ENCODE measurements at regions not wholly inside any gene's neighbourhood (a gene's known extent, or its start where the extent isn't known, plus 50 kb on each side); places are given as distances from the start of the nearest gene placed in this dataset.

DNA sequence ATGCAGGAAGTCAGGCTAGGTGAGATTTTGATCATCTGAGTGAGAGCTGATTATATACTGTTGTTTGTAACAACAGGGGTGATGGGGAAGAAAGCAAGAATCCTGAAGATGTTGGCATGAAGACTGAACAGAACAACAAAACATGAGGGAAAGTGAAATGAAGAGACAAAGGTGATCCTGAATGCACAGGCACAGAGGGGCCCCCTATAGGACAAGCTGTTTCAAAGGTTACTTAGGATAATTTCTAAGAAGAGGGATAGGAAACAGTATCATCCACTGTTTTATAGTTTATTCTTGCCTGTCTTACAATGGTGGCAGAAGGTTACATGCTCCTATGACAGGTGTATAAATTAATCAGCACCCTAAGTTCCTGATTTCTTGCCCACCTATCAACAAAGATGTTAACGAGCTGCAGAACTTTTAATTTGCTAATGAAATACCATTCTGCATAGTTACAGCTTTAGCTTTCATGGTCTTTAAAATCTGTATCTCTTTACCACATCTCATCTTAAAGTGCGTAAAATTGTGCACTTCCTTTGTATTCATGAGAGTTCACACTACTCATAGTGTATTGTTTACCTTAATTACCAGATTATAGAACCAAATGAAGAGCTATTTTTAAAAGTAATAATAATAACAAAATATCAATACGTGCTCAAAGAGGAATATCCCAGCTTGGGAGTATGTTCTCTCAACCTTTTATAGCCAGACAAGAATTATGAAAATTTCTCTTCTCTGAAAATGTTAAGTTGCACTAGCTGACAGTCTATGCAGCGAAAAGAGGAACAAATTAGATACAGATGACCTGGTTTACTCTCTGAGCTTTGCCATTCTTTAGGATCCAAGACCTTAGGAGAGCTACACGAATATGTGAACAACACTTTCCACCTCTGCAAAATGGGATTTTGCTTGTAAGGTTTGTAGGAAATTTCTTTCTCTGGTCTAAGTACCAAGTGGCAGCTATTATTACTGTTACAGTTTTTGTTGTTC, 192.5 kb downstream of the EDN1 start:
- Histone ChIP-seq H2AFZ (ENCODE audit: low read depth, low read length) (no peak overlapping the region), H3K27ac (ENCODE audit: low read length) (no peak overlapping the region), H3K9ac (ENCODE audit: low read length) (no peak overlapping the region)

GRCh38 chr6:12483712-12484111, 193.6 kb downstream of the EDN1 start:
- Histone ChIP-seq H3K9me2 (ENCODE audit: insufficient read depth, low read length) (no peaks in the 10 kb centered on the region), H3K27ac (ENCODE audit: low read length) (no peak overlapping the region), H3K79me2 (replicated peaks; ENCODE audit: insufficient read depth, low read length) (no peaks in the 10 kb centered on the region), H3K9ac (ENCODE audit: low read length) (no peak overlapping the region), H3F3A (ENCODE audit: insufficient read depth, low read length, poor library complexity, severe bottlenecking) (no peaks in the 10 kb centered on the region), H3K4me2 (ENCODE audit: low read length) (no peak overlapping the region), H3K27me3 (ENCODE audit: insufficient read depth, low read depth, low read length) (no peaks in the 10 kb centered on the region), H4K20me1 (ENCODE audit: insufficient read depth) (no peaks in the 10 kb centered on the region), H3K9me3 (ENCODE audit: low read length) (no peaks in the 10 kb centered on the region), H3K36me3 (ENCODE audit: insufficient read depth, low read length) (no peaks in the 10 kb centered on the region), H2AFZ (ENCODE audit: low read depth, low read length) (no peak overlapping the region), H3K4me3 (ENCODE audit: low read length) (no peak overlapping the region)
- no peak for TF ChIP-seq POLR2AphosphoS5 (IDR thresholded peaks at IDR 0.05)
- TF ChIP-seq EP300 (conservative IDR thresholded peaks at IDR 0.05; ENCODE audit: poor library complexity, severe bottlenecking) = no peak
- no peak for TF ChIP-seq CTCF (IDR thresholded peaks at IDR 0.05; ENCODE audit: poor library complexity, severe bottlenecking)
- no peak for TF ChIP-seq EZH2 (IDR thresholded peaks at IDR 0.05; ENCODE audit: borderline replicate concordance, insufficient read depth, low read length, poor library complexity, severe bottlenecking)
- no peak for TF ChIP-seq TAF1 (IDR thresholded peaks at IDR 0.05; ENCODE audit: low read depth)
- TF ChIP-seq SMC3 (conservative IDR thresholded peaks at IDR 0.05; ENCODE audit: poor library complexity) = no peak
- TF ChIP-seq RAD21 (conservative IDR thresholded peaks at IDR 0.05) = no peak
- no peak for TF ChIP-seq MXI1 (conservative IDR thresholded peaks at IDR 0.05; ENCODE audit: poor library complexity, severe bottlenecking)

More for the DNA sequence above, 192.5 kb downstream of the EDN1 start:
- H4K20me1 ChIP-seq (ENCODE audit: insufficient read depth) = no peaks in the 10 kb centered on the region
- H3K4me2 ChIP-seq (ENCODE audit: low read length) = no peak overlapping the region
- H3K79me2 ChIP-seq (replicated peaks; ENCODE audit: insufficient read depth, low read length) = no peaks in the 10 kb centered on the region
- no peaks in the 10 kb centered on the region for H3K9me2 ChIP-seq (ENCODE audit: insufficient read depth, low read length)
- H3F3A ChIP-seq (ENCODE audit: insufficient read depth, low read length, poor library complexity, severe bottlenecking) = no peaks in the 10 kb centered on the region
- no peak for TF ChIP-seq EZH2 (IDR thresholded peaks at IDR 0.05; ENCODE audit: borderline replicate concordance, insufficient read depth, low read length, poor library complexity, severe bottlenecking)
- no peak for TF ChIP-seq EP300 (conservative IDR thresholded peaks at IDR 0.05; ENCODE audit: poor library complexity, severe bottlenecking)
- TF ChIP-seq CTCF (IDR thresholded peaks at IDR 0.05; ENCODE audit: poor library complexity, severe bottlenecking) = no peak
- TF ChIP-seq, protein P1, sequence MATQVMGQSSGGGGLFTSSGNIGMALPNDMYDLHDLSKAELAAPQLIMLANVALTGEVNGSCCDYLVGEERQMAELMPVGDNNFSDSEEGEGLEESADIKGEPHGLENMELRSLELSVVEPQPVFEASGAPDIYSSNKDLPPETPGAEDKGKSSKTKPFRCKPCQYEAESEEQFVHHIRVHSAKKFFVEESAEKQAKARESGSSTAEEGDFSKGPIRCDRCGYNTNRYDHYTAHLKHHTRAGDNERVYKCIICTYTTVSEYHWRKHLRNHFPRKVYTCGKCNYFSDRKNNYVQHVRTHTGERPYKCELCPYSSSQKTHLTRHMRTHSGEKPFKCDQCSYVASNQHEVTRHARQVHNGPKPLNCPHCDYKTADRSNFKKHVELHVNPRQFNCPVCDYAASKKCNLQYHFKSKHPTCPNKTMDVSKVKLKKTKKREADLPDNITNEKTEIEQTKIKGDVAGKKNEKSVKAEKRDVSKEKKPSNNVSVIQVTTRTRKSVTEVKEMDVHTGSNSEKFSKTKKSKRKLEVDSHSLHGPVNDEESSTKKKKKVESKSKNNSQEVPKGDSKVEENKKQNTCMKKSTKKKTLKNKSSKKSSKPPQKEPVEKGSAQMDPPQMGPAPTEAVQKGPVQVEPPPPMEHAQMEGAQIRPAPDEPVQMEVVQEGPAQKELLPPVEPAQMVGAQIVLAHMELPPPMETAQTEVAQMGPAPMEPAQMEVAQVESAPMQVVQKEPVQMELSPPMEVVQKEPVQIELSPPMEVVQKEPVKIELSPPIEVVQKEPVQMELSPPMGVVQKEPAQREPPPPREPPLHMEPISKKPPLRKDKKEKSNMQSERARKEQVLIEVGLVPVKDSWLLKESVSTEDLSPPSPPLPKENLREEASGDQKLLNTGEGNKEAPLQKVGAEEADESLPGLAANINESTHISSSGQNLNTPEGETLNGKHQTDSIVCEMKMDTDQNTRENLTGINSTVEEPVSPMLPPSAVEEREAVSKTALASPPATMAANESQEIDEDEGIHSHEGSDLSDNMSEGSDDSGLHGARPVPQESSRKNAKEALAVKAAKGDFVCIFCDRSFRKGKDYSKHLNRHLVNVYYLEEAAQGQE (IDR thresholded peaks at IDR 0.05; ENCODE audit: borderline replicate concordance) = no peak
- TF ChIP-seq MXI1 (conservative IDR thresholded peaks at IDR 0.05; ENCODE audit: poor library complexity, severe bottlenecking) = no peak
- no peak for TF ChIP-seq SMC3 (conservative IDR thresholded peaks at IDR 0.05; ENCODE audit: poor library complexity)
- no peak for TF ChIP-seq POLR2AphosphoS5 (IDR thresholded peaks at IDR 0.05)
- TF ChIP-seq TAF1 (IDR thresholded peaks at IDR 0.05; ENCODE audit: low read depth) = no peak
- no peak for TF ChIP-seq RAD21 (conservative IDR thresholded peaks at IDR 0.05)
- H3K27me3 ChIP-seq (ENCODE audit: insufficient read depth, low read depth, low read length) = no peaks in the 10 kb centered on the region
- no peaks in the 10 kb centered on the region for H3K9me3 ChIP-seq (ENCODE audit: low read length)
- no peak overlapping the region for H3K4me3 ChIP-seq (ENCODE audit: low read length)
- H3K36me3 ChIP-seq (ENCODE audit: insufficient read depth, low read length) = no peaks in the 10 kb centered on the region
